Panc1 (cell line): ENCODE measurements at regions not wholly inside any gene's neighbourhood (a gene's known extent, or its start where the extent isn't known, plus 50 kb on each side); places are given as distances from the start of the nearest gene placed in this dataset.

Experiments
- TF ChIP-seq, protein P1 (sequence below): fragments of 450-650 bp; IDR thresholded peaks from 2 replicates; pipeline ENCODE4 v1.5.1; 2017; ENCODE audit warnings: mild to moderate bottlenecking
- TF ChIP-seq, protein P2 (sequence below), 2 experiments: IDR thresholded peaks; 2 replicates each; pipeline ENCODE4 v1.6.1; 2011 to 2012; ENCODE audit warnings: low read depth in 2 of 2, control low read depth in 1 of 2, low read length in 1 of 2, mild to moderate bottlenecking in 1 of 2, moderate library complexity in 1 of 2; ENCODE audit not compliant: insufficient read depth in 1 of 2

DNA sequence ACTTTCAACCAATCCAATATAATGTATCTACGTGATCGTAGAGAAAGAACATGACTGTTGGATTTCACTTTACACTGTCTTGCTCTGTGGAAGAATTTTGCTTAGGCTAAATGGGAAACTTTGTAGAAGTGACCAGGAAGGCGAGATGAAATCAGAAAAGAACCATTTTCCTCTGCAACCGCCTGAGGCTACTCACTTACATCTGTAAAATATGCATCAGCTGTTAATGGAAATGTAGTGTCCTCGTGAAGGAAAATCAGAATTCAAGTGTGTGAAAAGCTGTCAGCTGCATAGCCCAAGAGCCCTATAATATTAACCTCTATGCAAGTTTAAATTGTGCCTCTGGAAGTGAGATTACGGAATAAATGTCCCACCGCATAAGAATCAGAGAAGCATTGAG lies 277.9 kb downstream of the C6orf118 start:
- TF ChIP-seq, protein P1, sequence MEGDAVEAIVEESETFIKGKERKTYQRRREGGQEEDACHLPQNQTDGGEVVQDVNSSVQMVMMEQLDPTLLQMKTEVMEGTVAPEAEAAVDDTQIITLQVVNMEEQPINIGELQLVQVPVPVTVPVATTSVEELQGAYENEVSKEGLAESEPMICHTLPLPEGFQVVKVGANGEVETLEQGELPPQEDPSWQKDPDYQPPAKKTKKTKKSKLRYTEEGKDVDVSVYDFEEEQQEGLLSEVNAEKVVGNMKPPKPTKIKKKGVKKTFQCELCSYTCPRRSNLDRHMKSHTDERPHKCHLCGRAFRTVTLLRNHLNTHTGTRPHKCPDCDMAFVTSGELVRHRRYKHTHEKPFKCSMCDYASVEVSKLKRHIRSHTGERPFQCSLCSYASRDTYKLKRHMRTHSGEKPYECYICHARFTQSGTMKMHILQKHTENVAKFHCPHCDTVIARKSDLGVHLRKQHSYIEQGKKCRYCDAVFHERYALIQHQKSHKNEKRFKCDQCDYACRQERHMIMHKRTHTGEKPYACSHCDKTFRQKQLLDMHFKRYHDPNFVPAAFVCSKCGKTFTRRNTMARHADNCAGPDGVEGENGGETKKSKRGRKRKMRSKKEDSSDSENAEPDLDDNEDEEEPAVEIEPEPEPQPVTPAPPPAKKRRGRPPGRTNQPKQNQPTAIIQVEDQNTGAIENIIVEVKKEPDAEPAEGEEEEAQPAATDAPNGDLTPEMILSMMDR = no peak
- TF ChIP-seq, protein P2, sequence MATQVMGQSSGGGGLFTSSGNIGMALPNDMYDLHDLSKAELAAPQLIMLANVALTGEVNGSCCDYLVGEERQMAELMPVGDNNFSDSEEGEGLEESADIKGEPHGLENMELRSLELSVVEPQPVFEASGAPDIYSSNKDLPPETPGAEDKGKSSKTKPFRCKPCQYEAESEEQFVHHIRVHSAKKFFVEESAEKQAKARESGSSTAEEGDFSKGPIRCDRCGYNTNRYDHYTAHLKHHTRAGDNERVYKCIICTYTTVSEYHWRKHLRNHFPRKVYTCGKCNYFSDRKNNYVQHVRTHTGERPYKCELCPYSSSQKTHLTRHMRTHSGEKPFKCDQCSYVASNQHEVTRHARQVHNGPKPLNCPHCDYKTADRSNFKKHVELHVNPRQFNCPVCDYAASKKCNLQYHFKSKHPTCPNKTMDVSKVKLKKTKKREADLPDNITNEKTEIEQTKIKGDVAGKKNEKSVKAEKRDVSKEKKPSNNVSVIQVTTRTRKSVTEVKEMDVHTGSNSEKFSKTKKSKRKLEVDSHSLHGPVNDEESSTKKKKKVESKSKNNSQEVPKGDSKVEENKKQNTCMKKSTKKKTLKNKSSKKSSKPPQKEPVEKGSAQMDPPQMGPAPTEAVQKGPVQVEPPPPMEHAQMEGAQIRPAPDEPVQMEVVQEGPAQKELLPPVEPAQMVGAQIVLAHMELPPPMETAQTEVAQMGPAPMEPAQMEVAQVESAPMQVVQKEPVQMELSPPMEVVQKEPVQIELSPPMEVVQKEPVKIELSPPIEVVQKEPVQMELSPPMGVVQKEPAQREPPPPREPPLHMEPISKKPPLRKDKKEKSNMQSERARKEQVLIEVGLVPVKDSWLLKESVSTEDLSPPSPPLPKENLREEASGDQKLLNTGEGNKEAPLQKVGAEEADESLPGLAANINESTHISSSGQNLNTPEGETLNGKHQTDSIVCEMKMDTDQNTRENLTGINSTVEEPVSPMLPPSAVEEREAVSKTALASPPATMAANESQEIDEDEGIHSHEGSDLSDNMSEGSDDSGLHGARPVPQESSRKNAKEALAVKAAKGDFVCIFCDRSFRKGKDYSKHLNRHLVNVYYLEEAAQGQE (IDR thresholded peaks at IDR 0.05; ENCODE audit: insufficient read depth in 1 of 2, low read depth in 2 of 2, low read length in 1 of 2) = no peak
